Colonic mucosa (tissue), 4 donors: ENCODE measurements at regions not wholly inside any gene's neighbourhood (a gene's known extent, or its start where the extent isn't known, plus 50 kb on each side); places are given as distances from the start of the nearest gene placed in this dataset.
"Not testable (repeated sequence)": the region's sequence is repeated elsewhere in the genome, so short reads cannot be mapped to it uniquely, and the experiment has no call there.

Source experiments
- DNase-seq: peaks from one replicate; pipeline ENCODE4 v3.0.0-alpha.2; 2020
- H3K27ac ChIP-seq: fragments of 200-600 bp; one replicate; pipeline ENCODE4 v1.8.0; 2021
- H3K27me3 ChIP-seq: fragments of 200-600 bp; one replicate; pipeline ENCODE4 v1.8.0; 2021
- H3K36me3 ChIP-seq: fragments of 200-600 bp; one replicate; pipeline ENCODE4 v1.8.0; 2021
- H3K4me1 ChIP-seq: fragments of 200-600 bp; one replicate; pipeline ENCODE4 v1.8.0; 2021; ENCODE audit warnings: mild to moderate bottlenecking
- H3K4me3 ChIP-seq: fragments of 200-600 bp; one replicate; pipeline ENCODE4 v1.8.0; 2021
- H3K9ac ChIP-seq, 2 donors: one replicate each; pipeline ENCODE4 v1.7.0; 2013; ENCODE audit warnings: control low read depth in 2 of 2, low read depth in 2 of 2, low read length in 2 of 2
- H3K9me3 ChIP-seq: fragments of 200-600 bp; one replicate; pipeline ENCODE4 v1.8.0; 2021
- intact Hi-C: fragments of 100-400 bp; cut with DNase I; formaldehyde crosslinking; loops from one replicate; pipeline ENCODE4 v1.14.1; 2022
- TF ChIP-seq, protein P1 (sequence below): fragments of 200-600 bp; IDR thresholded peaks from one replicate; pipeline ENCODE4 v1.8.0; 2022; ENCODE audit warnings: antibody characterized with exemption, mild to moderate bottlenecking
- donor health status: healthy.
- donor health status: DM: no; HTN: no; CAD: no.
- donor health status: DM: no; HTN: no; CAD: no.

- TF ChIP-seq, protein P1, sequence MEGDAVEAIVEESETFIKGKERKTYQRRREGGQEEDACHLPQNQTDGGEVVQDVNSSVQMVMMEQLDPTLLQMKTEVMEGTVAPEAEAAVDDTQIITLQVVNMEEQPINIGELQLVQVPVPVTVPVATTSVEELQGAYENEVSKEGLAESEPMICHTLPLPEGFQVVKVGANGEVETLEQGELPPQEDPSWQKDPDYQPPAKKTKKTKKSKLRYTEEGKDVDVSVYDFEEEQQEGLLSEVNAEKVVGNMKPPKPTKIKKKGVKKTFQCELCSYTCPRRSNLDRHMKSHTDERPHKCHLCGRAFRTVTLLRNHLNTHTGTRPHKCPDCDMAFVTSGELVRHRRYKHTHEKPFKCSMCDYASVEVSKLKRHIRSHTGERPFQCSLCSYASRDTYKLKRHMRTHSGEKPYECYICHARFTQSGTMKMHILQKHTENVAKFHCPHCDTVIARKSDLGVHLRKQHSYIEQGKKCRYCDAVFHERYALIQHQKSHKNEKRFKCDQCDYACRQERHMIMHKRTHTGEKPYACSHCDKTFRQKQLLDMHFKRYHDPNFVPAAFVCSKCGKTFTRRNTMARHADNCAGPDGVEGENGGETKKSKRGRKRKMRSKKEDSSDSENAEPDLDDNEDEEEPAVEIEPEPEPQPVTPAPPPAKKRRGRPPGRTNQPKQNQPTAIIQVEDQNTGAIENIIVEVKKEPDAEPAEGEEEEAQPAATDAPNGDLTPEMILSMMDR: no peak
- Histone ChIP-seq H3K9ac (no peak overlapping the region), H3K4me1 (no peaks in the 10 kb centered on the region), H3K4me3 (no peak overlapping the region), H3K9me3 (no peaks in the 10 kb centered on the region), H3K36me3 (no peaks in the 10 kb centered on the region), H3K27me3 (no peaks in the 10 kb centered on the region), H3K27ac (no peak overlapping the region)
- intact Hi-C loops: no loop called here
- DNase-seq: no peak
Measured at GRCh38 chr4:57740625-57741190, 630.5 kb upstream of the IGFBP7 start.

DNA sequence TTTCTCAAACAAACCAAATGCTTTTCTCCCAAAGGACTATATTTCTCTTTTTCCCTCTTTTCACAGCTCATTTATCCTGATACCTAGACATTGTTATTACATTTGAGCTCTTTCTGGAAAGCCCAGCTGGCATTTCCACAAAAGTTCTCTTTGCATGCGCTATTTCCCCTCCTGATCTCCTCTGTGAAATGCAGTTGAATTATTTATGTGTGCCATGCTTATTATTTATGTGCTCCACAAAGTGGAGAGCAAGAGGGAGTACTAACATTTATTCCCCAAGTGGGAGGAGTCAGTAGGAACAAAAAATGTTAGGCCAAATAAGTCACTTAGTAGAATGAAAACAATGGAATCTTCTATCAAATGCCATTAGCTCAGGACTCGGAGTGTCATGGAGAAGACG is 626.6 kb upstream of the IGFBP7 start:
- Histone ChIP-seq H3K27ac (no peak overlapping the region), H3K27me3 (no peaks in the 10 kb centered on the region), H3K4me3 (no peak overlapping the region), H3K4me1 (no peaks in the 10 kb centered on the region), H3K9ac (no peak overlapping the region), H3K9me3 (no peaks in the 10 kb centered on the region), H3K36me3 (no peaks in the 10 kb centered on the region)
- DNase-seq: no peak
- TF ChIP-seq, protein P1: no peak
- intact Hi-C loops: no loop called here

- no peak for DNase-seq
- Histone ChIP-seq H3K36me3 (no peaks in the 10 kb centered on the region), H3K4me1 (no peaks in the 10 kb centered on the region), H3K4me3 (no peak overlapping the region), H3K9me3 (no peaks in the 10 kb centered on the region), H3K27me3 (no peaks in the 10 kb centered on the region), H3K9ac (no peak overlapping the region), H3K27ac (no peak overlapping the region)
- TF ChIP-seq, protein P1: no peak
- intact Hi-C loops: no loop called here
Measured at GRCh38 chr4:57734104-57734670, 624.0 kb upstream of the IGFBP7 start.

DNA sequence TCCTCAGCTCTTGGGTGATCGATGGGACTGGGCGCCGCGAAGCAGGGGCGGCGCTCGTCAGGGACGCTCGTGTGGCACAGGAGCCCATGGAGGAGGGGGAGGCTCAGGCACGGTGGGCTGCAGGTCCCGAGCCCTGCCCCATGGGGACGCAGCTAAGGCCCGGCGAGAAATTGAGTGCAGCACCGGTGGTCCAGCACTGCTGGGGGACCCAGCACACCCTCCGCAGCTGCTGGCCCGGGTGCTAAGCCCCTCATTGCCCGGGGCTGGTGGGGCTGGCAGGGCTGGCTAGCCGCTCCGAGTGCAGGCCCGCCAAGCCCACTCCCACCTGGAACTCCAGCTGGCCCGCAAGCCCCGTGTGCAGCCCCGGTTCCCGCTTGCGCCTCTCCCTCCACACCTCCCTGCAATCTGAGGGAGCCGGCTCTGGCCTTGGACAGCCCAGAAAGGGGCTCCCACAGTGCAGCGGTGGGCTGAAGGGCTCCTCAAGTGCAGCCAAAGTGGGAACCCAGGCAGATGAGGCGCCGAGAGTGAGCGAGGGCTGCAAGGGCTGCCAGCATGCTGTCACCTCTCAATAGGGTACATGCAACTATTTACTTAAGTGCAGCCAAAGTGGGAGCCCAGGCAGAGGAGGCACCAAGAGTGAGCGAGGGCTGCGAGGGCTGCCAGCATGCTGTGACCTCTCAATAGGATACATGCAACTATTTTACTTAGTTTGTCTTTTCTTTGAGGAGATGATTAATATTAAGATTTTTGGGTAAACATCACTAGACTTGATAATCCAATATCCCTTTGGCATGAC is 619.8 kb upstream of the IGFBP7 start:
- DNase-seq, H3K36me3 ChIP-seq, intact Hi-C loops, H3K4me3 ChIP-seq, H3K27me3 ChIP-seq, H3K9me3 ChIP-seq, H3K27ac ChIP-seq, H3K4me1 ChIP-seq, H3K9ac ChIP-seq: not testable (repeated sequence)

- TF ChIP-seq, protein P1: no peak
- Histone ChIP-seq H3K9me3 (no peaks in the 10 kb centered on the region), H3K27ac (no peak overlapping the region), H3K27me3 (no peaks in the 10 kb centered on the region), H3K4me1 (no peaks in the 10 kb centered on the region), H3K9ac (no peak overlapping the region), H3K36me3 (no peaks in the 10 kb centered on the region), H3K4me3 (no peak overlapping the region)
- DNase-seq: no peak
- intact Hi-C loops: no loop called here
Measured at GRCh38 chr4:57726154-57726553, 616.0 kb upstream of the IGFBP7 start.

GRCh38 chr4:57719456-57719855 is 609.3 kb upstream of the IGFBP7 start:
- Histone ChIP-seq H3K9ac (no peak overlapping the region), H3K4me1 (no peaks in the 10 kb centered on the region), H3K27ac (no peak overlapping the region)

GRCh38 chr4:57714313-57714712 is 604.1 kb upstream of the IGFBP7 start:
- H3K4me3 ChIP-seq, H3K27me3 ChIP-seq, intact Hi-C loops, H3K4me1 ChIP-seq, H3K9ac ChIP-seq, DNase-seq, H3K36me3 ChIP-seq, H3K27ac ChIP-seq, H3K9me3 ChIP-seq: not testable (repeated sequence)

More at GRCh38 chr4:57719456-57719855, 609.3 kb upstream of the IGFBP7 start:
- intact Hi-C loops: no loop called here
- no peaks in the 10 kb centered on the region for H3K9me3 ChIP-seq
- TF ChIP-seq, protein P1: no peak
- H3K27me3 ChIP-seq: no peaks in the 10 kb centered on the region
- H3K4me3 ChIP-seq: no peak overlapping the region
- no peaks in the 10 kb centered on the region for H3K36me3 ChIP-seq
- DNase-seq: no peak
